ENCODE measurements at regions not wholly inside any gene's neighbourhood (a gene's known extent, or its start where the extent isn't known, plus 50 kb on each side); places are given as distances from the start of the nearest gene placed in this dataset.
"Not testable (repeated sequence)": the region's sequence is repeated elsewhere in the genome, so short reads cannot be mapped to it uniquely, and the experiment has no call there.

DNA sequence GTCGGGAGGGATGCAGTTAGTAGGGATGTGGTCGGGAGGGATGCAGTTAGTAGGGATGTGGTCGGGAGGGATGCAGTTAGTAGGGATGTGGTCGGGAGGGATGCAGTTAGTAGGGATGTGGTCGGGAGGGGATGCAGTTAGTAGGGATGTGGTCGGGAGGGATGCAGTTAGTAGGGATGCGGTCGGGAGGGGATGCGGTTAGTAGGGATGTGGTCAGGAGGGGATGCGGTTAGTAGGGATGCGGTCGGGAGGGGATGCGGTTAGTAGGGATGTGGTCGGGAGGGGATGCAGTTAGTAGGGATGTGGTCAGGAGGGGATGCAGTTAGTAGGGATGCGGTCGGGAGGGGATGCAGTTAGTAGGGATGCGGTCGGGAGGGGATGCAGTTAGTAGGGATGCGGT, 96.2 kb downstream of the BDH1 start:
- H3K4me3 Mint-ChIP-seq; H3K36me3 Mint-ChIP-seq (ENCODE audit: low read depth); intact Hi-C loops (cut with micrococcal nuclease); POLR2A ChIA-PET; CTCF ChIA-PET; H3K27me3 Mint-ChIP-seq; ATAC-seq (ENCODE audit: low read depth); H3K27ac Mint-ChIP-seq; DNase-seq; H3K9me3 Mint-ChIP-seq: not testable (repeated sequence)
- H3K4me1 Mint-ChIP-seq = peaks cover 14% of the 10 kb centered on the region

DNA sequence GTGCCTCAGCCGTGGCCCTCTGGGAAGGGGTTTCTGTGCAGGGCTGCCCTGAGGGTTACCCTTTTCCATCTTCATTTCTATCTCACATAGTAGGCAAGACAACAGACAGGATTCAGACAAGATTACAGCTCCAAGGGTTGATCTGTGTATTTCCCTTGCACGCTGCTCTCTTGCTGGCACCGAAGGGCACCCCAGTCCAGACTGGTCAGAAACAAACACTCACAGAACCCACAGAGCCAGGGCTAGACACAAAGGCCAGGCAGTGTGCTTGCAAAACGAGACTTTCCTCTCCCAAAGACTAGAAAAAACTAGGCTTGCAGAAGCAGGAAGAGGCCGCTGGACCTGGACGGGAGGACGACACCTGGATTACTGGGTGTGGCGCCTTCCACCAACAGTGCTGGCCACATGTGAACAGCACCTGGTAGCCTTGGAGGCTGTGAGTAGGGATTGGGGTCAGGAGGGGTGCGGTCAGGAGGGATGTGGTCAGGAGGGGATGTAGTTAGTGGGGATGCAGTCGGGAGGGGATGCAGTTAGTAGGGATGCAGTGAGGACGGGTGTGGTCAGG, 96.8 kb downstream of the BDH1 start:
- CTCF ChIA-PET = no interaction called here
- H3K4me1 Mint-ChIP-seq = peaks cover 14% of the 10 kb centered on the region
- DNase-seq (no peak), ATAC-seq (ENCODE audit: low read depth) (no peak)
- peaks cover 4% of the 10 kb centered on the region for H3K36me3 Mint-ChIP-seq (ENCODE audit: low read depth)
- POLR2A ChIA-PET = no interaction called here
- no peak overlapping the region for H3K4me3 Mint-ChIP-seq
- intact Hi-C loops (cut with micrococcal nuclease) = no loop called here
- TF ChIP-seq, protein P1, sequence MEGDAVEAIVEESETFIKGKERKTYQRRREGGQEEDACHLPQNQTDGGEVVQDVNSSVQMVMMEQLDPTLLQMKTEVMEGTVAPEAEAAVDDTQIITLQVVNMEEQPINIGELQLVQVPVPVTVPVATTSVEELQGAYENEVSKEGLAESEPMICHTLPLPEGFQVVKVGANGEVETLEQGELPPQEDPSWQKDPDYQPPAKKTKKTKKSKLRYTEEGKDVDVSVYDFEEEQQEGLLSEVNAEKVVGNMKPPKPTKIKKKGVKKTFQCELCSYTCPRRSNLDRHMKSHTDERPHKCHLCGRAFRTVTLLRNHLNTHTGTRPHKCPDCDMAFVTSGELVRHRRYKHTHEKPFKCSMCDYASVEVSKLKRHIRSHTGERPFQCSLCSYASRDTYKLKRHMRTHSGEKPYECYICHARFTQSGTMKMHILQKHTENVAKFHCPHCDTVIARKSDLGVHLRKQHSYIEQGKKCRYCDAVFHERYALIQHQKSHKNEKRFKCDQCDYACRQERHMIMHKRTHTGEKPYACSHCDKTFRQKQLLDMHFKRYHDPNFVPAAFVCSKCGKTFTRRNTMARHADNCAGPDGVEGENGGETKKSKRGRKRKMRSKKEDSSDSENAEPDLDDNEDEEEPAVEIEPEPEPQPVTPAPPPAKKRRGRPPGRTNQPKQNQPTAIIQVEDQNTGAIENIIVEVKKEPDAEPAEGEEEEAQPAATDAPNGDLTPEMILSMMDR (IDR thresholded peaks at IDR 0.05) = no peak
- H3K9me3 Mint-ChIP-seq = no peaks in the 10 kb centered on the region
- no peak overlapping the region for H3K27ac Mint-ChIP-seq
- H3K27me3 Mint-ChIP-seq = peaks cover 2% of the 10 kb centered on the region

DNA sequence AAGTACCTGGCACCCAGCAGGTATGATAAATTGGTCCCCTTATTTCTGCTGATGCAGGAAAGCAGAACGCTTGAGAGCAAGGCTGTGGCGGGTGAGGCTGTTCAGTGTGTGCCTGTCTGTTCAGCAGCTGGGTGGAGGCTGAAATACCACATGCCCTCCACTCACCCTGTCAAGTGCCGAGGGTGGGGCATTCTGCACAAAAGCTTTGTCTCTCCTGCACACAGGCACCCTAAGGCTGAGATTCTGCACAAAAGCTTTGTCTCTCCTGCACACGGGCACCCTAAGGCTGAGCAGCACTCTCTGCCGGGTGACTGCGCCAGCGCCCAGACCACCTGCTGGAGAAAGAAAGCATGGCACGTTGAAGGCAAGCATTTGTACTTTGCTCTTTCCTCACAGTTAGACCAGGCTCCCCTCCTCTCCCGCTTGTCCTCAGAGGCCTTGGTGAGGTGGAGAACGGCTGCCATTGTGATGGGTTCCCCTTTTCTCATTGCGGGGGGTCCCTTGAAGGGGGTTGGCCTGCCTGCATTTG, 97.5 kb downstream of the BDH1 start:
- peaks cover 4% of the 10 kb centered on the region for H3K36me3 Mint-ChIP-seq (ENCODE audit: low read depth)
- TF ChIP-seq, protein P1 (IDR thresholded peaks at IDR 0.05) = no peak
- no peak for DNase-seq
- H3K27ac Mint-ChIP-seq = no peak overlapping the region
- H3K27me3 Mint-ChIP-seq = no peaks in the 10 kb centered on the region
- no peaks in the 10 kb centered on the region for H3K9me3 Mint-ChIP-seq
- no peak overlapping the region for H3K4me3 Mint-ChIP-seq
- ChIA-PET POLR2A (no interaction called here), CTCF (no interaction called here)
- ATAC-seq (ENCODE audit: low read depth) = no peak
- intact Hi-C loops (cut with micrococcal nuclease) = no loop called here
- peaks cover 14% of the 10 kb centered on the region for H3K4me1 Mint-ChIP-seq

DNA sequence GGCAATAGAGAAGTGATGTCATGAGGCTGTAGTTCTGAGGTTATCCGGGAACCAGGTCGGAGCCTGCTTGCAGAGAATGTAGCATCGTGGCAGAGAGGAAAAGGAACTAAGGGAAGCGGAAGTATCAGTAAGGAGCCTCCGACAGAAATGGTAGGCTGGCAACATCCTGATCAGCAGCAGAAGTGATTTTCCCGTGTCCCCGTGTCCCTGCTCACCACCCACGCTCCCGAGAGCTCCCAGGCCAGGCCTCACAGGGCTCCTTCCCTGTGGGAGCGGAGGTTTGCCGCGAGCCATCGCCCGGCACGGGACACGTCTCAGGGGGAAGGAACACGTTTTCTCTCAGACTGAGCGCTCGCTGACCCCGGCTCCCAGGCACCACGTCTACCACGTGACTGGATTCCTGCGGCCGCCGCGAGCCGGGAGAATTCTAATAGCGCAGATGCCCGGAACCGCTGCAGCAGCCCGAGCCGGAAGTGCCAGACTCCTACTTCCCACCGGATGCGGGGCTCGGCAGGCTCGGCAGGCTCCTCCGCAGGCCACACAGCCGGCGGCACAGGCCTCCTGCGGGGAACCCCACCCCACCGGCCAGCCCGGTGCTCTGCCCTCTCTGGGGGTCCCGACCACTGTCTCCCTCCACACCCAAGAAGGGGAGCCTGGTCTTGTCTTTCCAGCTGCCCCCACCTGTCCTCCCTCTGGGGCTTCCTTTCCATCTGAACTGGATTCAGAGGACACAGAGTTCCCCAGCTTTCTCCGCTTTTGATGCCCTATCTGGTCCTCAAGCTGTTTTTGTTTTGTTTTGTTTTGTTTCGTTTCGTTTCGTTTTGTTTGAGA, 99.3 kb downstream of the BDH1 start:
- DNase-seq = peak; percentile 42
- H3K27ac Mint-ChIP-seq = peak overlapping the region; percentile 83
- ATAC-seq (ENCODE audit: low read depth) = peak; percentile 66
- ChIA-PET POLR2A (no interaction called here), CTCF (no interaction called here)
- intact Hi-C loops (cut with micrococcal nuclease) = loop anchor here (1.0 to 2.0 kb wide), 2 partner anchors 41 to 158 kb away; partner anchors contain the start of gene DLG1
- TF ChIP-seq, protein P1 (IDR thresholded peaks at IDR 0.05) = no peak
- no peaks in the 10 kb centered on the region for H3K27me3 Mint-ChIP-seq
- H3K4me3 Mint-ChIP-seq = peak overlapping the region; percentile 88
- no peaks in the 10 kb centered on the region for H3K9me3 Mint-ChIP-seq
- peaks cover 4% of the 10 kb centered on the region for H3K36me3 Mint-ChIP-seq (ENCODE audit: low read depth)
- peaks cover 14% of the 10 kb centered on the region for H3K4me1 Mint-ChIP-seq

DNA sequence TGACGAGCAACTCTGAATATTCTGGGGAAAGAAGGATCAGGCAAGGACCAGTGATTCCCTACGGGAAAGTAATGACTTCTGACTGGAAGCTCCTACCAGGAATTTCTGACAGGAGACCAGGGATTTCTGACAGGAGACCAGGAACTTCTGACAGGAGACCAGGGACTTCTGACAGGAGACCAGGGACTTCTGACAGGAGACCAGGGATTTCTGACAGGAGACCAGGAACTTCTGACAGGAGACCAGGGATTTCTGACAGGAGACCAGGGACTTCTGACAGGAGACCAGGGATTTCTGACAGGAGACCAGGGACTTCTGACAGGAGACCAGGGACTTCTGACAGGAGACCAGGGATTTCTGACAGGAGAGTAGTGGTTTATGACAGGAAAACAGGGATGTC, 100.9 kb downstream of the BDH1 start:
- POLR2A ChIA-PET; H3K27me3 Mint-ChIP-seq; H3K9me3 Mint-ChIP-seq; H3K27ac Mint-ChIP-seq; CTCF ChIA-PET; ATAC-seq (ENCODE audit: low read depth); H3K36me3 Mint-ChIP-seq (ENCODE audit: low read depth); H3K4me3 Mint-ChIP-seq; DNase-seq: not testable (repeated sequence)
- peaks cover 14% of the 10 kb centered on the region for H3K4me1 Mint-ChIP-seq
- intact Hi-C loops (cut with micrococcal nuclease) = loop anchor here (5.0 kb wide), 1 partner anchor 198 kb away; no protein-coding TSS in a partner anchor

DNA sequence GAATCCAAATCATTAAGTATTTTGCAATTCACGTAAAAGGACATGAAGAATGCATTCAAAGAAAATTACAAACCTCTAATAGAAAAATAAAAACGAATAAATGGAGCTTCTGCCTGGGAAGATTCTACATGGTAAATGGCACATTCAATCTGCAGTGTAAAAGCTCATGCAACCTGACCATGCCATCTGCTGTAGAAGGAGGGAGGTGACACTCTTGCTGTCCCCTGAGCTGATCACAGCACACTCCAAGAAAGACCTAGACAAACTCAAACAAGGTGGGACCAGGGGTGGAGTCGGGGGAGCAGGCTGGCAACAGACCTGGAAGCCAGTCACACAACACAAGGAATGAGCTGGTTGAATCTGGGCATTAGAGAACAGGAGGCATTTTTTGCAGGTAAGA, 101.8 kb downstream of the BDH1 start:
- H3K36me3 Mint-ChIP-seq (ENCODE audit: low read depth) = peaks cover 4% of the 10 kb centered on the region
- H3K27me3 Mint-ChIP-seq = peaks cover 5% of the 10 kb centered on the region
- ChIA-PET CTCF (interaction anchor here (1.2 to 1.9 kb wide), 2 partner anchors 197 to 229 kb away, joined by 4 to 14 read pairs; no protein-coding TSS in a partner anchor), POLR2A (no interaction called here)
- intact Hi-C loops (cut with micrococcal nuclease) = loop anchor here (5.0 kb wide), 1 partner anchor 197 kb away; no protein-coding TSS in a partner anchor
- H3K27ac Mint-ChIP-seq = no peak overlapping the region
- no peaks in the 10 kb centered on the region for H3K9me3 Mint-ChIP-seq
- H3K4me1 Mint-ChIP-seq = peaks cover 14% of the 10 kb centered on the region
- TF ChIP-seq, protein P1 (IDR thresholded peaks at IDR 0.05) = no peak
- peak overlapping the region; percentile 2 for H3K4me3 Mint-ChIP-seq
- DNase-seq (no peak), ATAC-seq (ENCODE audit: low read depth) (no peak)

Data from activated B cell treated with CpG ODN at 0.5 μM for 24 hours (primary cell).